Breast epithelium (tissue), 4 donors: ENCODE measurements at regions not wholly inside any gene's neighbourhood (a gene's known extent, or its start where the extent isn't known, plus 50 kb on each side); places are given as distances from the start of the nearest gene placed in this dataset.
"Not testable (repeated sequence)": the region's sequence is repeated elsewhere in the genome, so short reads cannot be mapped to it uniquely, and the experiment has no call there.

Experiments used
- DNase-seq, 2 donors: peaks; one replicate each; pipeline ENCODE4 v3.0.0-alpha.2; 2019; ENCODE audit warnings: low spot score in 2 of 2
- H3K27ac ChIP-seq, 2 donors: fragments of 200-600 bp; sonication (generic) in 1 of 2; one replicate each; pipeline ENCODE4 v1.5.1; 2016 to 2019; ENCODE audit warnings: mild to moderate bottlenecking in 1 of 2
- H3K27me3 ChIP-seq, 2 donors: fragments of 200-600 bp; sonication (generic) in 1 of 2; one replicate each; pipeline versions ENCODE4 v1.5.1 to v1.6.0; 2017 to 2019; ENCODE audit warnings: control low read depth in 1 of 2, mild to moderate bottlenecking in 1 of 2
- H3K36me3 ChIP-seq: fragments of 200-600 bp; one replicate; pipeline ENCODE4 v1.5.1; 2019
- H3K4me1 ChIP-seq, 2 donors: fragments of 200-600 bp; sonication (generic); one replicate each; pipeline ENCODE4 v1.5.1; 2016 to 2019; ENCODE audit warnings: control low read depth in 1 of 2
- H3K4me3 ChIP-seq, 3 donors: fragments of 200-600 bp; sonication (generic); 1 replicate in 2 of 3; 2 replicates in 1 of 3; pipeline ENCODE4 v1.5.1; 2016 to 2019; ENCODE audit warnings: mild to moderate bottlenecking in 3 of 3, moderate library complexity in 2 of 3
- H3K9me3 ChIP-seq, 2 donors: fragments of 200-600 bp; sonication (generic) in 1 of 2; one replicate each; pipeline ENCODE4 v1.5.1; 2016 to 2019; ENCODE audit warnings: control low read depth in 1 of 2
- POLR2A ChIP-seq: fragments of 450-650 bp; IDR thresholded peaks from one replicate; pipeline ENCODE4 v1.6.1; 2016; ENCODE audit warnings: antibody characterized with exemption, mild to moderate bottlenecking, moderate library complexity
- POLR2AphosphoS5 ChIP-seq, 3 donors: sonication (generic); formaldehyde crosslinking; IDR thresholded peaks; one replicate each; pipeline ENCODE4 v1.6.1; 2017; ENCODE audit warnings: antibody characterized with exemption in 3 of 3
- intact Hi-C: fragments of 100-400 bp; cut with DNase I; formaldehyde crosslinking; loops from one replicate; pipeline ENCODE4 v1.15.1; 2023; ENCODE audit warnings: low total_unique reads
- TF ChIP-seq, protein P1 (sequence below), 3 donors: fragments of 450-650 bp; IDR thresholded peaks; one replicate each; pipeline ENCODE4 v1.5.1; 2016 to 2017; ENCODE audit warnings: antibody characterized with exemption in 3 of 3, mild to moderate bottlenecking in 3 of 3, moderate library complexity in 3 of 3

DNA sequence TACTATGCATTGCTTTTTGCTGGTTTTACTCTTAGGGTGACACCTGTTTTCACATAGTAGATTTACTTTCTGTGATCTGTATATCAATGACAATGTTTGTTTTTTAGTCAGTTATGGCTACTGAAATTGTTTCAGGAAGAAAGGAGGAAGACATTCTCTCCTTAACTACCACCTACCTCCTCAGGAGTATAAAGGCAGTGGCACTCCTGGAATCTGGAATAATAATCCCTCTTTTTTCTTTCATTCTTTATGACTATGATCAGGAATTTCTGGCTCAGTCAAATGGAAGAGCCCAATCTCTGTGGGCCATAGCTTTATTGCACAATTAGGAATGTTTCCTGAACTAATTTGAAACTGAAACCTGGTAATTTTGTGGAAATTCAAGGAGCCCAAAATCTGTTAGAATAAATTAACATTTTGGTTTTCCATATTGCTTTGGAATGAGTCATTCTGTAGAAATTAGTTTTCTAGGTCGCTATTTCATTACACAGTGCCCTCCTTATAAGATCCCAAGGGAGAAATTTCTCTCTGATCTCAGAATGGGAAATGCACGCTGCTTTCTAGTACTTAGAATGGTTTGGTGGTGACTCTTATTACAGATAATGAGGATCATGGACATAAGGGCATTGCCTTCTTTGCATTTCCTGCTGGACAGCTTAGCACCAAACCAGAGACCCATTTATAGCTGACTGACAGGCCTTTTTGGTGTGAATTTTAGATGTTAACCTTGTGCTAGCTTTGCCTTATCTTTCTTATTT is 95.3 kb upstream of the VLDLR start:
- no peaks in the 10 kb centered on the region for H3K36me3 ChIP-seq
- intact Hi-C loops: no loop called here
- TF ChIP-seq, protein P1, sequence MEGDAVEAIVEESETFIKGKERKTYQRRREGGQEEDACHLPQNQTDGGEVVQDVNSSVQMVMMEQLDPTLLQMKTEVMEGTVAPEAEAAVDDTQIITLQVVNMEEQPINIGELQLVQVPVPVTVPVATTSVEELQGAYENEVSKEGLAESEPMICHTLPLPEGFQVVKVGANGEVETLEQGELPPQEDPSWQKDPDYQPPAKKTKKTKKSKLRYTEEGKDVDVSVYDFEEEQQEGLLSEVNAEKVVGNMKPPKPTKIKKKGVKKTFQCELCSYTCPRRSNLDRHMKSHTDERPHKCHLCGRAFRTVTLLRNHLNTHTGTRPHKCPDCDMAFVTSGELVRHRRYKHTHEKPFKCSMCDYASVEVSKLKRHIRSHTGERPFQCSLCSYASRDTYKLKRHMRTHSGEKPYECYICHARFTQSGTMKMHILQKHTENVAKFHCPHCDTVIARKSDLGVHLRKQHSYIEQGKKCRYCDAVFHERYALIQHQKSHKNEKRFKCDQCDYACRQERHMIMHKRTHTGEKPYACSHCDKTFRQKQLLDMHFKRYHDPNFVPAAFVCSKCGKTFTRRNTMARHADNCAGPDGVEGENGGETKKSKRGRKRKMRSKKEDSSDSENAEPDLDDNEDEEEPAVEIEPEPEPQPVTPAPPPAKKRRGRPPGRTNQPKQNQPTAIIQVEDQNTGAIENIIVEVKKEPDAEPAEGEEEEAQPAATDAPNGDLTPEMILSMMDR (IDR thresholded peaks at IDR 0.05): no peak
- TF ChIP-seq POLR2AphosphoS5 (IDR thresholded peaks at IDR 0.05) (no peak), POLR2A (no peak)

DNA sequence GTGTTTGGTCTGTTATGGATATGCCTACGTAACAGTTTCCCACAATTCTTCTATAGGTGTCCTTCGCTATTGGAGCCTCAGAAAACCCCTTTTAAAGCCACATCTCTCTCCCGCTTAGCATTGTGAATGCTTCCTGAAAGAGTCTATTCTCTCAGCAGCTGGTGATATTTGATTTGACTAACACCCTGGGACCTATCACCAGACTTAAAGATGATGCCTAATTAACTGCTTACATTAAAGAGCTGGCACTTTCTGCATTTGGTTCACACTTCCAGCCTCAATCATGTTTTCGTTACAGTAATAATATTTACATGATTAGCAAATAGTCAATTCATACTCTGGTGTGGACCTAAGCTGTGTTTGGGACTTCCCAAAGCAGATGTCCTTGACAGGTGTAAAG is 90.1 kb upstream of the VLDLR start:
- TF ChIP-seq, protein P1 (IDR thresholded peaks at IDR 0.05): no peak
- TF ChIP-seq POLR2AphosphoS5 (IDR thresholded peaks at IDR 0.05) (no peak), POLR2A (no peak)
- intact Hi-C loops: no loop called here
- Histone ChIP-seq H3K4me1 (no peaks in the 10 kb centered on the region), H3K27ac (no peak overlapping the region), H3K36me3 (no peaks in the 10 kb centered on the region), H3K9me3 (no peaks in the 10 kb centered on the region), H3K4me3 (no peak overlapping the region), H3K27me3 (no peaks in the 10 kb centered on the region)
- DNase-seq: no peak

More for the DNA sequence above, 95.3 kb upstream of the VLDLR start:
- Histone ChIP-seq H3K4me3 (no peak overlapping the region), H3K27ac (no peak overlapping the region), H3K9me3 (no peaks in the 10 kb centered on the region), H3K4me1 (no peaks in the 10 kb centered on the region), H3K27me3 (no peaks in the 10 kb centered on the region)
- DNase-seq: no peak

DNA sequence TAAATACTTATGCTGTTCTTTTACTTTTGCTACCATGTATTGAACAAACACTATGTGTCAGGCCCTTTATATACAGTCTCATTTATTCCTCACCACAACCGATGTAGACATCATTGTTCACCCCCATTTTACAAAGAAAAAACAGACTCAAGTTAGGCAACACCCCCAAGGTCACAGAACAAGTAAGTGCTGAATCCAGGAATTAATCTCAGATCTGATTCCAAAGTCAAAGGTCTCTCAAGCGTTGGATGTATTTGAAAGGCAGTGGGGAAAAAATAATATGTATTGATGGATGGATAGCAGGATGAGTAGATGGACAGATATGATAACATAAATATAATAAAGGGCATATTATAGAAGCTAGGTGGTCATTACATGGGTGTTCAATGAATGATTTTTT is 85.1 kb upstream of the VLDLR start:
- Histone ChIP-seq H3K27me3 (no peaks in the 10 kb centered on the region), H3K4me1 (no peaks in the 10 kb centered on the region), H3K36me3 (no peaks in the 10 kb centered on the region), H3K9me3 (no peaks in the 10 kb centered on the region), H3K27ac (no peak overlapping the region), H3K4me3 (no peak overlapping the region)
- TF ChIP-seq POLR2AphosphoS5 (IDR thresholded peaks at IDR 0.05) (no peak), POLR2A (no peak)
- TF ChIP-seq, protein P1 (IDR thresholded peaks at IDR 0.05): no peak
- no peak for DNase-seq
- intact Hi-C loops: no loop called here

DNA sequence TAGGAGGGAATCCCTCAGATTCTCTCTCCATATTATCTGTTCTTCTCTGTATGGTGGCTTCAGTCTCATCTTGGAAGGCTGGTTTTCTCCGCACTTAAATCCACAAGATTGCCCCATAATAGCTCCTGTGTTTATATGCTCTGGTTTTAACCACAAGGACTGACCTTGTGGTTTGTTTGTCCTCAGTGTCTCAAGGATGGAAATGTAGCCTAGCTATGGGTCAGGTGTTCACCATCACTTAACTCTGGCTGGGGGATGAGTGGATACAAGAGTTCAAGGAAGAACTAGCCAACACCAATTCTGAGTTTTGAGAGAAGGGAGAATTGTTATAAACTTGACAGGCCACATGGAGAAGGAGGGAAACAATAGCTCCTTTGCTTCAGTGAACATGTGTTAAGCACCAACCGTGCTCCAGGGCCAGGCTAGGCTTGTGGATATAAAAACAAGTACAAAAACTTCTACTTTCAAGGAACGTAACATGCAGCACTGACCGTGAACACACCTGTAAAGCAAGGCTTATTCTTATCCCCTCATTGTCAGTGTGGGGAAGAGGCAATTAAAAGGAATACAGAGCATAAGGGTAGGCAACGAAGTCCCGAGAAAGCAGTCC is 75.6 kb upstream of the VLDLR start:
- no peaks in the 10 kb centered on the region for H3K27me3 ChIP-seq
- intact Hi-C loops: no loop called here
- H3K4me3 ChIP-seq: no peak overlapping the region
- TF ChIP-seq POLR2AphosphoS5 (IDR thresholded peaks at IDR 0.05): peak in 1 of 3 donors; percentile 12
- TF ChIP-seq POLR2A: no peak
- H3K9me3 ChIP-seq: peaks cover 0 to 7% of the 10 kb centered on the region in 2 donors
- H3K27ac ChIP-seq: no peak overlapping the region
- H3K4me1 ChIP-seq: no peaks in the 10 kb centered on the region
- H3K36me3 ChIP-seq: no peaks in the 10 kb centered on the region
- no peak for DNase-seq

DNA sequence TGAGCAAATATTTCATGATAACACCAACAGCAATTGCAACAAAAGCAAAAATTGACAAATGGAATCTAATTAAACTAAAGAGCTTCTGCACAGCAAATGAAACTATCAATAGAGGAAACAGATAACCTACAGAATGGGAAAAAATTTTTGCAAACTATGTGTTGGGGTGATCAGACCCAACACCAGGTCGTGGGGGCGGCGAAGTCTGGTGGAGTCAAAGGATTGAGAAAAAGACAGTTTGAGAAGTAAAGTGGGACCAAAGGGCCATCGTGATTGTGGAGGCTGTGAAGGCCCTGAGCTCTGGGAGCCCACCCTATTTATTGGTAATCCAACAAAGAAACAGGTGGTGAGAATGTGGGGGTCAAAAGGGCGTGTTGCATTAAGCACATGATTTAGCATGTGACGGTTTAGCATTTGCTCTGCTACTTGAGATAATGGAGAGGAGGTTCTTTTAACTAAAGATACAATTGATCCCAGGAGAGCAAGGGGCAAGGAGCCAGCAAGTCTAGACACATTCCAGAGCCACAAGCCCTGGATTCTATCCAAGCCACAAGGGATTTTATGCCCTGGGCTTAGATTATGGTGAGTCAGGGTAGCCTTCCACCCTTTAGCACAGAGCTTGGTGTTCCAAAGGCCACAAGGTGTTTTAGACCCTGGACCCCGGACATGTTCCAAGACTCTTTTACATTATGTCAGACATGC is 65.5 kb upstream of the VLDLR start:
- intact Hi-C loops: not testable (repeated sequence)

GRCh38 chr9:2557693-2558092 is 63.9 kb upstream of the VLDLR start:
- Histone ChIP-seq H3K36me3 (no peaks in the 10 kb centered on the region), H3K4me3 (no peak overlapping the region), H3K9me3 (no peaks in the 10 kb centered on the region), H3K4me1 (peaks cover 0 to 5% of the 10 kb centered on the region in 2 donors), H3K27me3 (no peaks in the 10 kb centered on the region), H3K27ac (no peak overlapping the region)
- DNase-seq: no peak
- no peak for TF ChIP-seq POLR2AphosphoS5 (IDR thresholded peaks at IDR 0.05)
- no peak for TF ChIP-seq POLR2A
- TF ChIP-seq, protein P1 (IDR thresholded peaks at IDR 0.05): no peak
- intact Hi-C loops: no loop called here

More for the DNA sequence above, 65.5 kb upstream of the VLDLR start:
- H3K27me3 ChIP-seq, H3K36me3 ChIP-seq, H3K27ac ChIP-seq, H3K9me3 ChIP-seq, H3K4me3 ChIP-seq, DNase-seq, H3K4me1 ChIP-seq: not testable (repeated sequence)
